H1 (cell line): ENCODE measurements at regions not wholly inside any gene's neighbourhood (a gene's known extent, or its start where the extent isn't known, plus 50 kb on each side); places are given as distances from the start of the nearest gene placed in this dataset.
A peak's percentile ranks its signal among the peaks of the same experiment; 100 is the strongest.

Experiments used
- CTCF ChIA-PET: fragments of 300-600 bp; sonication (Branson Sonifier 250); formaldehyde crosslinking; loops from one replicate; lab custom pipeline; 2021; ENCODE audit not compliant: partially characterized antibody; lab: Charles Lee
- POLR2A ChIA-PET: fragments of 300-600 bp; sonication (Branson Sonifier 250); formaldehyde crosslinking; loops from one replicate; lab custom pipeline; 2021; ENCODE audit warnings: inconsistent platforms; ENCODE audit not compliant: partially characterized antibody; lab: Charles Lee
- DNase-seq, 2 experiments: peaks; one replicate each; pipeline versions ENCODE4 v3.0.0 to v3.0.0-alpha.2; 2010 to 2022; ENCODE audit warnings: low spot score in 2 of 2, low read depth in 1 of 2, mixed read lengths in 1 of 2
- FAIRE-seq: peaks from 2 replicates; lab custom pipeline; 2011; peaks lifted over from hg19 to GRCh38; lab: Jason Lieb, UNC
- H2AFZ ChIP-seq: 2 replicates; pipeline ENCODE4 v1.8.1; 2012; ENCODE audit warnings: low read length, inconsistent platforms
- H2AK5ac ChIP-seq: 2 replicates; pipeline ENCODE4 v1.6.1; 2013; ENCODE audit warnings: low read depth, low read length
- H2BK120ac ChIP-seq: replicated peaks from 2 replicates; pipeline ENCODE3; 2013; ENCODE audit warnings: low read depth, low read length, inconsistent platforms
- H2BK12ac ChIP-seq: 2 replicates; pipeline ENCODE4 v1.6.1; 2013; ENCODE audit warnings: low read depth, low read length
- H2BK15ac ChIP-seq: 2 replicates; pipeline ENCODE4 v1.6.1; 2013; ENCODE audit warnings: low read length
- H2BK20ac ChIP-seq: 2 replicates; pipeline ENCODE4 v1.6.1; 2013; ENCODE audit warnings: low read length
- H2BK5ac ChIP-seq: 2 replicates; pipeline ENCODE4 v1.6.1; 2013; ENCODE audit warnings: low read depth, low read length
- H3K14ac ChIP-seq: 2 replicates; pipeline ENCODE4 v1.6.1; 2013; ENCODE audit warnings: inconsistent platforms; ENCODE audit not compliant: insufficient read length
- H3K18ac ChIP-seq: 2 replicates; pipeline ENCODE4 v1.6.1; 2013; ENCODE audit warnings: low read length; ENCODE audit errors: extremely low read depth
- H3K23ac ChIP-seq: 2 replicates; pipeline ENCODE4 v1.6.1; 2013; ENCODE audit warnings: inconsistent platforms; ENCODE audit not compliant: insufficient read length
- H3K23me2 ChIP-seq: 2 replicates; pipeline ENCODE4 v1.6.1; 2013; ENCODE audit warnings: low read depth, low read length
- H3K27ac ChIP-seq: 2 replicates; pipeline ENCODE4 v1.6.1; 2011; ENCODE audit warnings: low read depth, low read length, inconsistent platforms
- H3K27me3 ChIP-seq, 4 experiments: replicated peaks in 1 of 4; 1 replicate in 1 of 4; 2 replicates in 3 of 4; pipeline versions ENCODE4 v1.6.1 to v1.8.1; 2011 to 2013; ENCODE audit warnings: low read length in 3 of 4, mild to moderate bottlenecking in 3 of 4, inconsistent platforms in 2 of 4, mixed read lengths in 2 of 4, moderate library complexity in 1 of 4; ENCODE audit not compliant: control insufficient read depth in 3 of 4, insufficient read depth in 3 of 4; ENCODE audit errors: extremely low read depth in 1 of 4
- H3K36me3 ChIP-seq, 4 experiments: 2 replicates each; pipeline versions ENCODE4 v1.6.1 to v1.8.1; 2011 to 2013; ENCODE audit warnings: mild to moderate bottlenecking in 4 of 4, low read length in 3 of 4, moderate library complexity in 2 of 4, control low read depth in 1 of 4, inconsistent platforms in 1 of 4; ENCODE audit not compliant: insufficient read depth in 4 of 4, control insufficient read depth in 2 of 4
- H3K4ac ChIP-seq: replicated peaks from 2 replicates; pipeline ENCODE3; 2013; ENCODE audit warnings: low read length, low read depth, mixed read lengths, inconsistent platforms; ENCODE audit not compliant: insufficient read length
- H3K4me1 ChIP-seq, 4 experiments: replicated peaks in 1 of 4; 1 replicate in 1 of 4; 2 replicates in 3 of 4; pipeline versions ENCODE4 v1.6.1 to v1.8.1; 2011 to 2013; ENCODE audit warnings: low read length in 3 of 4, inconsistent platforms in 2 of 4, mixed read lengths in 1 of 4; ENCODE audit not compliant: insufficient read depth in 4 of 4, control insufficient read depth in 3 of 4
- H3K4me2 ChIP-seq, 2 experiments: 2 replicates each; pipeline versions ENCODE4 v1.6.1 to v1.8.1; 2011 to 2013; ENCODE audit warnings: low read depth in 2 of 2, low read length in 2 of 2, control low read depth in 1 of 2, inconsistent platforms in 1 of 2, mild to moderate bottlenecking in 1 of 2; ENCODE audit not compliant: insufficient read depth in 1 of 2
- H3K4me3 ChIP-seq, 4 experiments: fragments of 200-600, 300-600 bp in 1 of 4; sonication (generic), shearing (Covaris generic), sonication (Bioruptor Twin) in 1 of 4; 2 replicates each; pipeline versions ENCODE4 v1.5.1 to v1.8.1; 2011 to 2016; ENCODE audit warnings: low read length in 4 of 4, low read depth in 3 of 4, control low read depth in 2 of 4, inconsistent platforms in 2 of 4, mild to moderate bottlenecking in 2 of 4, mixed read lengths in 1 of 4, moderate library complexity in 1 of 4; ENCODE audit not compliant: insufficient read depth in 2 of 4; ENCODE audit errors: extremely low read depth in 1 of 4
- H3K56ac ChIP-seq: replicated peaks from 2 replicates; pipeline ENCODE3; 2013; ENCODE audit warnings: low read depth, mild to moderate bottlenecking, mixed read lengths, low read length, inconsistent platforms; ENCODE audit not compliant: insufficient read length
- H3K79me1 ChIP-seq: 2 replicates; pipeline ENCODE4 v1.6.1; 2013; ENCODE audit warnings: low read depth, low read length, control low read depth
- H3K79me2 ChIP-seq, 2 experiments: 2 replicates each; pipeline versions ENCODE4 v1.6.1 to v1.8.1; 2012 to 2013; ENCODE audit warnings: low read length in 2 of 2, mild to moderate bottlenecking in 2 of 2, inconsistent platforms in 1 of 2; ENCODE audit not compliant: insufficient read depth in 2 of 2, control insufficient read depth in 1 of 2
- H3K9ac ChIP-seq, 4 experiments: replicated peaks in 1 of 4; 1 replicate in 1 of 4; 2 replicates in 3 of 4; pipeline versions ENCODE4 v1.6.1 to v1.8.1; 2011 to 2013; ENCODE audit warnings: low read depth in 3 of 4, low read length in 3 of 4, control low read depth in 2 of 4, mild to moderate bottlenecking in 2 of 4, moderate library complexity in 2 of 4, inconsistent platforms in 1 of 4; ENCODE audit errors: extremely low read depth in 1 of 4
- H3K9me3 ChIP-seq, 2 experiments: 2 replicates each; pipeline versions ENCODE4 v1.6.1 to v1.8.1; 2012 to 2013; ENCODE audit warnings: mild to moderate bottlenecking in 2 of 2, moderate library complexity in 2 of 2, control low read depth in 1 of 2, inconsistent platforms in 1 of 2, low read depth in 1 of 2, low read length in 1 of 2, mixed read lengths in 1 of 2; ENCODE audit not compliant: insufficient read depth in 2 of 2
- H4K20me1 ChIP-seq, 2 experiments: replicated peaks in 1 of 2; 2 replicates each; pipeline versions ENCODE3 to v1.8.1; 2011 to 2013; ENCODE audit warnings: inconsistent platforms in 2 of 2, low read length in 2 of 2, mild to moderate bottlenecking in 1 of 2; ENCODE audit not compliant: insufficient read depth in 2 of 2, control insufficient read depth in 1 of 2
- H4K5ac ChIP-seq: 2 replicates; pipeline ENCODE4 v1.6.1; 2013; ENCODE audit warnings: low read length, low read depth, mixed read lengths, inconsistent platforms; ENCODE audit not compliant: insufficient read length
- H4K8ac ChIP-seq: 2 replicates; pipeline ENCODE4 v1.8.0; 2013; ENCODE audit warnings: mild to moderate bottlenecking, moderate library complexity, low read length, inconsistent platforms; ENCODE audit not compliant: insufficient read depth; ENCODE audit errors: extremely low read depth
- H4K91ac ChIP-seq: replicated peaks from 2 replicates; pipeline ENCODE3; 2013; ENCODE audit warnings: low read length, mixed read lengths, inconsistent platforms; ENCODE audit not compliant: insufficient read length
- MAFK ChIP-seq: IDR thresholded peaks from 2 replicates; pipeline ENCODE4 v1.6.1; 2012; ENCODE audit warnings: low read depth, mild to moderate bottlenecking, improper control_type of control experiment, low read length
- SIN3A ChIP-seq, 2 experiments: IDR thresholded peaks in 1 of 2; conservative IDR thresholded peaks in 1 of 2; 2 replicates each; pipeline ENCODE4 v1.6.1; 2011 to 2012; ENCODE audit warnings: low read length in 2 of 2, improper control_type of control experiment in 1 of 2, low read depth in 1 of 2, mild to moderate bottlenecking in 1 of 2
- WGBS, 2 experiments: shearing (Covaris generic) in 1 of 2; methylation state at CpG; one replicate each; pipeline versions ENCODE4 v1.1.6 to v1.1.7; 2013 to 2015; ENCODE audit warnings: low lambda C conversion rate in 2 of 2, mixed read lengths in 2 of 2, inconsistent platforms in 1 of 2, low coverage in 1 of 2, missing lambda C conversion rate in 1 of 2; ENCODE audit not compliant: insufficient replicate concordance in 2 of 2, insufficient coverage in 1 of 2, insufficient read length in 1 of 2; ENCODE audit errors: extremely low coverage in 1 of 2, missing lambda C conversion rate in 1 of 2; 5-methylcytosine and 5-hydroxymethylcytosine counted together

GRCh38 chr22:49230194-49230577 lies 597.5 kb downstream of the BRD1 start:
- Histone ChIP-seq H2BK20ac (no peak overlapping the region), H3K79me2 (no peaks in the 10 kb centered on the region), H3K14ac (no peak overlapping the region), H4K8ac (no peak overlapping the region), H3K4me2 (no peak overlapping the region), H2BK15ac (no peak overlapping the region), H2BK120ac (no peak overlapping the region), H3K23ac (no peak overlapping the region), H2BK5ac (no peak overlapping the region), H4K91ac (no peak overlapping the region), H3K9me3 (no peaks in the 10 kb centered on the region), H3K18ac (no peak overlapping the region), H3K27me3 (no peaks in the 10 kb centered on the region), H3K4me3 (no peak overlapping the region), H3K56ac (no peak overlapping the region), H4K20me1 (peaks cover 0 to 1% of the 10 kb centered on the region in 2 experiments), H2AFZ (no peak overlapping the region), H3K4me1 (no peaks in the 10 kb centered on the region; a peak in 1 of 7 replicates), H3K36me3 (no peaks in the 10 kb centered on the region), H3K23me2 (no peaks in the 10 kb centered on the region), H3K79me1 (no peaks in the 10 kb centered on the region), H3K4ac (no peak overlapping the region), H2BK12ac (no peak overlapping the region), H3K9ac (no peak overlapping the region; a peak in 1 of 7 replicates), H3K27ac (no peak overlapping the region), H4K5ac (no peak overlapping the region), H2AK5ac (no peak overlapping the region)
- CTCF ChIA-PET, result interaction anchor here (1.3 to 3.2 kb wide), 2 partner anchors 10 to 60 kb away, joined by 4 to 8 read pairs; no protein-coding TSS in a partner anchor
- peak in 1 of 2 experiments; percentile 70 for DNase-seq
- TF ChIP-seq SIN3A (conservative IDR thresholded peaks at IDR 0.05 in 1 of 2, IDR thresholded peaks at IDR 0.05 in 1 of 2; ENCODE audit: low read depth in 1 of 2, low read length in 2 of 2) (0 out of 4 replicates have a peak, but pooled peaks of 1 of the 2 experiments have one; percentile 40), MAFK (no peak)
- 72% methylated on average over 3 of the region's 3 CpGs; no CpG with 5 or more reads in 1 of the 2 experiments for WGBS, 2 experiments
- POLR2A ChIA-PET, result no interaction called here
- no peak for FAIRE-seq
